Endometrium (tissue), 2 donors: ENCODE measurements at regions not wholly inside any gene's neighbourhood (a gene's known extent, or its start where the extent isn't known, plus 50 kb on each side); places are given as distances from the start of the nearest gene placed in this dataset.
"Not testable (repeated sequence)": the region's sequence is repeated elsewhere in the genome, so short reads cannot be mapped to it uniquely, and the experiment has no call there.

Experiments
- FAIRE-seq: peaks from 2 replicates; lab custom pipeline; 2012; peaks lifted over from hg19 to GRCh38; lab: Jason Lieb, UNC
- donor health status: control.
- donor health status: control.

DNA sequence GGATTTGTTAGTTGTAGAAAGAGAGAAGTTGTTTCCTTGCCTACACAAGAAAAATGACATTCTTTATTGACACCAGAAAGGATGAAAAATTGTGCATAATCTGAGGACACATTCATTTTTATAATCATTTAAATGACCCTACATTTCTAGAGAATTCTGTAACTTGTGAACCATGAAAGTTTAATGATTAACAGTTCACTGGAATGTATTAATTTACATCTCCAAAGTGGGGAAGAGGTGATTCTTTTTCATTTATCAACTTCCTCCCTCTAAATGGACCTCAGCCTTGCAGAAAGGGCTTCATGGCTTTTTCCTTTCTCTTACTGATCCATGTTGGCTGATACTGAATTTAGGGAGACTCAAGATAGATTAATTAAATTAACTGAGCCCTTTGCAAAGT, 565.2 kb upstream of the LINC00305 start:
- no peak for FAIRE-seq

- FAIRE-seq = no peak
These were observed 564.4 kb upstream of the LINC00305 start for GRCh38 chr18:64713284-64713683.

- FAIRE-seq = no peak
These were observed 563.1 kb upstream of the LINC00305 start for GRCh38 chr18:64712035-64712434.

- no peak for FAIRE-seq
These were observed 561.4 kb upstream of the LINC00305 start for GRCh38 chr18:64710105-64710861.

DNA sequence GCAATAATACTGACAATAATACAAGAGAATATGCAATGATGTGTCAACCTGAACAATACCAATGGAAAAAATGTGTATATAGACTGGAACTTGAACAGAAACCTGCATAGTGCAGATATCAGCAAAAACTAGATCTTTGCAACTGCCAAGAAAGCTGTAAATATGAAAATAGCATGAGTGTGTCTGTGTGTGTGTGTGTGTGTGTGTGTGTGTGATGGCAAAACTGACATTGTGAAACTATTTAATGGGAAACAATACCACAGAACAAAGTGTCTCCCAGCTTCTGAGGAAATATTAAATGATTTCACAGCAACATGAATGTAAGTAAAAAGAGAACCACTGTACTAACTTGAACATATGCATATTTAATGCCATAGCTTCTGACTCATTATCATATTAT, 558.2 kb upstream of the LINC00305 start:
- FAIRE-seq = no peak

GRCh38 chr18:64699081-64699480, 550.2 kb upstream of the LINC00305 start:
- no peak for FAIRE-seq

- no peak for FAIRE-seq
These were observed 547.1 kb upstream of the LINC00305 start for GRCh38 chr18:64695851-64696553.

DNA sequence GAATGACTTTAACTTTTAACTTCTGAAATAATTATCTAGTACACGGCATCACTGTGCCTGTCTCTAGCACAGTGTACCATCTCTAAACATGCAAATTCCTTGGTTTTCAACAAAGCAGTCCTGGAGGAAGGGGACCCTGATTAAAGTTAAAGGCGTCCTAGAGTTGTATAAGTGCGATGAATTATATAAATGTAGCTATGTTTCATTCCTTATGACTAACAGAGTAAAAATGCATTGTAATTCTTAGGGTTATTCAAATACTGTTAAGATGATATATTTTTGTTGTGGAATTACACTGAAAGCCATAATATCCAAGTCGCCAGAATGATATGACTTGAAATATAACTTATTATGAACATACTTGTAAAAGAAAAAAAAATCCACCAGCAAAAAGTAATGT, 544.9 kb upstream of the LINC00305 start:
- no peak for FAIRE-seq

DNA sequence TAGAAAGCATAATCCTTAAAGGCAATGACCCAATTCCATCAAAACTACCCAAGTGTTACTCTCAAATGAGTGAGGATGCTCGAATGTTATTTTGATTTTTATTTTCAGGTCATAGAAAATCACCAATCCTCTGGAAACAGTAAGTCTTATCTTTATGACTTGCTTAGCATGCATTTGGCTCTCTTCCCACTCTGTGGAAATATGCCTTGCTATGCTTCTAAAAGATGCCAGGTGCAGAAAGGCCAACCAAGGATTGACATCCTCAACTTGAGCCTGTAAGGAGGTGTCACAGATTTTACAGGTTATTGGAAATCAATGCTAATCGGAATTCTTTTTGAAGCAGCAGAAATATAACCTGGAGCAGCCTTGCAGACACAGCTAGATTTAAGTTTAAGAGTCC, 543.9 kb upstream of the LINC00305 start:
- FAIRE-seq = no peak

DNA sequence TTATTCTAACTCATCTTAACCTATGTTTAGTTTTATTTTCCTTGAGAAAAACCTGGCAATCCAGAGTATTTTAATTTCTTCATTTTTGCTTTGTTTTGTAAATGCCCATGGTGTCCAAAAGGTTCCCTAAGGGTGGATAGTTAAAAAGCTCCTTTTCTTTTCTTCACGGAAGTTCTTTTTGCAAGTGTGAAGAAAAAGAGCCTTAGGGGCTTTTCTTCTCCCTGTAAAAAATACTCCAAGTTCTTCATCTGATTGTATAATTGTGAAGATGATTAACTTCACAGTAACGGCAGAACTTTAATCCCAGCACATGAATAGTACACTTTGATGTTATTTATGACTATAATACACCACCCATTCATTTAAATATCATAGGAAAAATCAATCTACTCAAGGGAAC, 530.2 kb upstream of the LINC00305 start:
- no peak for FAIRE-seq

- FAIRE-seq = no peak
These were observed 529.2 kb upstream of the LINC00305 start for GRCh38 chr18:64678048-64678447.

- no peak for FAIRE-seq
These were observed 525.8 kb upstream of the LINC00305 start for GRCh38 chr18:64674694-64675093.

DNA sequence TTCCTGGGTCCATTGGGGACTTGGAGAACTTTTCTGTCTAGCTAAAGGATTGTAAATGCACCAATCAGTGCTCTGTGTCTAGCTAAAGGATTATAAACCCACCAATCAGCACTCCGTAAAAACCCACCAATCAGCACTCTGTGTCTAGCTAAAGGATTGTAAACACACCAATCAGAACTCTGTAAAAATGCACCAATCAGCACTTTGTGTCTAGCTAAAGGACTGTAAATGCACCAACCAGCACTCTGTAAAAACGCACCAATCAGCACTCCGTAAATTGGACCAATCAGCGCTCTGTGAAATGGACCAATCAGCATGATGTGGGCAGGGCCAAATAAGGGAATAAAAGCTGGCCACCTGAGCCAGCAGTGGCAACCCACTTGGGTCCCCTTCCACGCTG, 522.4 kb upstream of the LINC00305 start:
- FAIRE-seq = not testable (repeated sequence)

- no peak for FAIRE-seq
These were observed 519.6 kb upstream of the LINC00305 start for GRCh38 chr18:64668461-64668962.

GRCh38 chr18:64663086-64663485, 514.2 kb upstream of the LINC00305 start:
- FAIRE-seq = no peak

- no peak for FAIRE-seq
These were observed 510.3 kb upstream of the LINC00305 start for GRCh38 chr18:64659196-64659595.

- no peak for FAIRE-seq
These were observed 504.2 kb upstream of the LINC00305 start for GRCh38 chr18:64653068-64653467.

GRCh38 chr18:64650068-64650467, 501.2 kb upstream of the LINC00305 start:
- no peak for FAIRE-seq

- FAIRE-seq = no peak
These were observed 496.9 kb upstream of the LINC00305 start for GRCh38 chr18:64645753-64646152.

GRCh38 chr18:64639536-64639935, 490.6 kb upstream of the LINC00305 start:
- no peak for FAIRE-seq

GRCh38 chr18:64620971-64621560, 472.2 kb upstream of the LINC00305 start:
- FAIRE-seq = no peak

GRCh38 chr18:64618390-64618789, 469.5 kb upstream of the LINC00305 start:
- FAIRE-seq = no peak

DNA sequence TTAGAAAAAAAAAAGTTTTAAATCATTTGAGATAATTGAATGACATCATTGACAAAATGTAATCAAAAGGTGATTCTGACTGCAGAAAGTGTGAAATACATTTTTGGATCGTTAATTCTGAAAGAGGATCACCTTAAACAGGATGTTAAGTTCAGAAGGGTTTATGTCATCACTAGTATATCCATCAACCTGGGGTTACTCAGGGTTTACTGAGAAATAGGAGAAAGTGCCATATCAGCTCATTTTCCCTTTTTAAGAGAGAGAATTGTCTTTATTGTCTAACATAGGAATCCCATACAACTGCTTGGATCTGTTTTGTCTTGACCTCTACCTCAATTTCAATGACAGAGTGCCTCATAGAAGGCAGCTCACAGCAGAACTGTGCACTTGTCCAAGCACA, 466.1 kb upstream of the LINC00305 start:
- no peak for FAIRE-seq
